ENCODE measurements at regions not wholly inside any gene's neighbourhood (a gene's known extent, or its start where the extent isn't known, plus 50 kb on each side); places are given as distances from the start of the nearest gene placed in this dataset.

- H3K27ac ChIP-seq, result no peak overlapping the region
- H3K36me3 ChIP-seq, result no peaks in the 10 kb centered on the region
- no peaks in the 10 kb centered on the region for H3K4me1 ChIP-seq
- H3K27me3 ChIP-seq, result no peaks in the 10 kb centered on the region
- no peak for DNase-seq
- intact Hi-C loops (cut with DNase I), result no loop called here
- no peaks in the 10 kb centered on the region for H3K9me3 ChIP-seq
- H3K4me3 ChIP-seq, result no peak overlapping the region
- no peak for TF ChIP-seq CTCF (IDR thresholded peaks at IDR 0.05)
- no peak for TF ChIP-seq POLR2AphosphoS5 (IDR thresholded peaks at IDR 0.05)
- TF ChIP-seq EP300 (IDR thresholded peaks at IDR 0.05), result no peak
- no peak for TF ChIP-seq POLR2A (IDR thresholded peaks at IDR 0.05)
Observed at GRCh38 chr11:115740324-115740723, 236.1 kb upstream of the CADM1 start.

- 87 to 88% methylated on average over 3 of the region's 3 CpGs for WGBS, 2 donors
- H3K4me1 ChIP-seq, result no peaks in the 10 kb centered on the region
Observed at GRCh38 chr11:115739878-115740277, 235.7 kb upstream of the CADM1 start.

GRCh38 chr11:115739146-115739545, 234.9 kb upstream of the CADM1 start:
- Histone ChIP-seq H3K9me3 (no peaks in the 10 kb centered on the region), H3K4me1 (no peaks in the 10 kb centered on the region), H3K36me3 (no peaks in the 10 kb centered on the region), H3K27me3 (no peaks in the 10 kb centered on the region), H3K4me3 (no peak overlapping the region), H3K27ac (no peak overlapping the region)
- intact Hi-C loops (cut with DNase I), result no loop called here
- 69 to 83% methylated on average over 6 of the region's 6 CpGs for WGBS, 2 donors
- TF ChIP-seq POLR2AphosphoS5 (IDR thresholded peaks at IDR 0.05) (no peak), EP300 (IDR thresholded peaks at IDR 0.05) (no peak), CTCF (IDR thresholded peaks at IDR 0.05) (no peak), POLR2A (IDR thresholded peaks at IDR 0.05) (no peak)
- no peak for DNase-seq

More at GRCh38 chr11:115739878-115740277, 235.7 kb upstream of the CADM1 start:
- TF ChIP-seq POLR2AphosphoS5 (IDR thresholded peaks at IDR 0.05), result no peak
- TF ChIP-seq EP300 (IDR thresholded peaks at IDR 0.05), result no peak
- no peak for TF ChIP-seq POLR2A (IDR thresholded peaks at IDR 0.05)
- no peak for TF ChIP-seq CTCF (IDR thresholded peaks at IDR 0.05)
- no peaks in the 10 kb centered on the region for H3K27me3 ChIP-seq
- intact Hi-C loops (cut with DNase I), result no loop called here
- no peaks in the 10 kb centered on the region for H3K9me3 ChIP-seq
- no peak overlapping the region for H3K27ac ChIP-seq
- H3K36me3 ChIP-seq, result no peaks in the 10 kb centered on the region
- H3K4me3 ChIP-seq, result no peak overlapping the region
- DNase-seq, result no peak

GRCh38 chr11:115737875-115738274, 233.7 kb upstream of the CADM1 start:
- no peak for DNase-seq
- 86 to 92% methylated on average over 1 of the region's 1 CpG for WGBS, 2 donors
- intact Hi-C loops (cut with DNase I), result no loop called here
- Histone ChIP-seq H3K27ac (no peak overlapping the region), H3K27me3 (no peaks in the 10 kb centered on the region), H3K9me3 (no peaks in the 10 kb centered on the region), H3K36me3 (no peaks in the 10 kb centered on the region), H3K4me3 (no peak overlapping the region), H3K4me1 (no peaks in the 10 kb centered on the region)
- TF ChIP-seq POLR2AphosphoS5 (IDR thresholded peaks at IDR 0.05) (no peak), EP300 (IDR thresholded peaks at IDR 0.05) (no peak)

- Histone ChIP-seq H3K9me3 (no peaks in the 10 kb centered on the region), H3K36me3 (no peaks in the 10 kb centered on the region), H3K27ac (no peak overlapping the region), H3K4me3 (no peak overlapping the region), H3K27me3 (no peaks in the 10 kb centered on the region), H3K4me1 (no peaks in the 10 kb centered on the region)
- intact Hi-C loops (cut with DNase I), result no loop called here
- 38 to 67% methylated on average over 3 of the region's 3 CpGs for WGBS, 2 donors
- DNase-seq, result no peak
- TF ChIP-seq POLR2A (IDR thresholded peaks at IDR 0.05) (no peak), EP300 (IDR thresholded peaks at IDR 0.05) (no peak), POLR2AphosphoS5 (IDR thresholded peaks at IDR 0.05) (no peak), CTCF (IDR thresholded peaks at IDR 0.05) (no peak)
Observed at GRCh38 chr11:115736146-115736545, 231.9 kb upstream of the CADM1 start.
